Right atrium auricular region (tissue), 2 donors: ENCODE measurements at regions not wholly inside any gene's neighbourhood (a gene's known extent, or its start where the extent isn't known, plus 50 kb on each side); places are given as distances from the start of the nearest gene placed in this dataset.

Experiments used
- DNase-seq: peaks from one replicate; pipeline ENCODE4 v3.0.0-alpha.2; 2019; ENCODE audit warnings: low spot score
- H3K27ac ChIP-seq, 2 donors: fragments of 200-600 bp; sonication (generic); 1 replicate in 1 of 2; 2 replicates in 1 of 2; pipeline ENCODE4 v1.5.1; 2016 to 2019
- H3K27me3 ChIP-seq, 2 donors: fragments of 200-600 bp; sonication (generic); one replicate each; pipeline versions ENCODE4 v1.5.1 to v1.6.0; 2017 to 2019
- H3K36me3 ChIP-seq: fragments of 200-600 bp; sonication (generic); one replicate; pipeline ENCODE4 v1.5.1; 2016
- H3K4me1 ChIP-seq, 2 donors: fragments of 200-600 bp; sonication (generic); one replicate each; pipeline versions ENCODE4 v1.5.1 to v1.6.0; 2017 to 2019
- H3K4me3 ChIP-seq, 2 donors: fragments of 200-600 bp; sonication (generic); 1 replicate in 1 of 2; 2 replicates in 1 of 2; pipeline ENCODE4 v1.5.1; 2017 to 2019; ENCODE audit warnings: mild to moderate bottlenecking in 1 of 2, moderate library complexity in 1 of 2
- H3K9me3 ChIP-seq, 2 donors: fragments of 200-600 bp; sonication (generic); one replicate each; pipeline ENCODE4 v1.5.1; 2019
- CTCF ChIP-seq, 2 donors: fragments of 200-600 bp; sonication (generic); IDR thresholded peaks; one replicate each; pipeline ENCODE4 v1.5.1; 2019; ENCODE audit warnings: antibody characterized with exemption in 2 of 2

DNA sequence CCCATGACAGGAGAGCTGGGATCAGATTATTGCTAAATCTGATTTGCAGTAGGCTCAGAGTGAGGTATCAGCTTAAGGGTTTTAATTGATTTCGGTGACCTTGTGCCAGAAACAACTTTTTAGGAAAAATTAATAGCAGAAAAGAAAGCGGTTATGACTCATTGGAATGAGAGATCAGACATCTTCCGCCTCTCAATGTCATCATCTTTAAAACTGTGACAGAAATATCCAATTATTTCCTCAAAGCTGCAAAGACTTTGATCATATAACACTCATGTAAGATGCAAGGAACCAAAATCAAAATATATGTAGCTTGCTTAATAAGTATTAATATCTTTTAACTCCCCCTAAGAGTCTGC, 190.1 kb upstream of the FOXF1 start:
- Histone ChIP-seq H3K4me1 (no peaks in the 10 kb centered on the region), H3K9me3 (peaks cover 0 to 5% of the 10 kb centered on the region in 2 donors), H3K36me3 (no peaks in the 10 kb centered on the region), H3K27ac (no peak overlapping the region), H3K4me3 (no peak overlapping the region), H3K27me3 (no peaks in the 10 kb centered on the region)
- no peak for TF ChIP-seq CTCF (IDR thresholded peaks at IDR 0.05)
- no peak for DNase-seq

DNA sequence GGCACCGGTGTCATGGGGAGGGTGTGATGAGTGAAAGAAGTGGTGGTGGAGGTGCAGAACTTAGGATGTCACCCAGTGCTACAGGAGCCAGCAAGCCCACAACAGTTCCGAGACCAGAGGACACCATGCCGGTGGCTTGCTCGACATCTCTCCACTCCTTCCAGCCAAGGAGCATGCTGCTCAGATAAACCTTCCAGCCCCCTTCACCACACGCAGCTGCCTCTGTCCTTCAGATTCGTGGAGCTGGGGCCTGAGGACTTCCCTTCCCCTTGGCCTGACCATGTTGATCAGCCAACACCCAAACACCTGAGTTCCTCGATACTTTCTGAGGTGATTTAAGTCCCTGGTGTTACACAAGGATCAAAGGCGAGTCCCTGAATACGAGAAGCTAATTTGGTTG, 188.8 kb upstream of the FOXF1 start:
- Histone ChIP-seq H3K4me3 (no peak overlapping the region), H3K27me3 (no peaks in the 10 kb centered on the region), H3K9me3 (peaks cover 0 to 11% of the 10 kb centered on the region in 2 donors), H3K27ac (no peak overlapping the region), H3K36me3 (no peaks in the 10 kb centered on the region), H3K4me1 (no peaks in the 10 kb centered on the region)
- no peak for TF ChIP-seq CTCF (IDR thresholded peaks at IDR 0.05)
- DNase-seq, result no peak

DNA sequence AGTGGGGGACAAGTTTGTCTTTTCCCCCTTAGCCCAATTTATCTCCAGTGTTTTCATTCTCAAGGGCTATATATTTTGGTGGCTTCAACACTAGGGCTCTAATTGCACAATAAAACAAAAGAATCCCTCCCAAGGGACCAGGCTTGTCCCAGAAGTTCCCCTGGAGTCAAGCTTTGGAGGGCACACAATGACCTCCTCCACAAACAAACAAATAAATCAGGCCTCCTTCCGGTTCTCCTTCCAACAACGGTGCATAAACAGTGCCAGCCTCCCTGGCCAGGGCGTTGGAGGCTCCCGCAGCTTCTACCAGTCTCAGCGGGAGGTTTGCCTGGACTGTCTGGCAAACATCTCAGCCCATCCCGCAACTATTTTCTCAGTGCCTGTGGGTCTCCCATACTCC, 188.0 kb upstream of the FOXF1 start:
- Histone ChIP-seq H3K4me3 (no peak overlapping the region), H3K27ac (no peak overlapping the region), H3K27me3 (no peaks in the 10 kb centered on the region), H3K36me3 (no peaks in the 10 kb centered on the region), H3K9me3 (peaks cover 0 to 11% of the 10 kb centered on the region in 2 donors), H3K4me1 (no peaks in the 10 kb centered on the region)
- no peak for TF ChIP-seq CTCF (IDR thresholded peaks at IDR 0.05)
- no peak for DNase-seq

GRCh38 chr16:86322806-86323205, 187.5 kb upstream of the FOXF1 start:
- H3K36me3 ChIP-seq, result no peaks in the 10 kb centered on the region
- H3K4me3 ChIP-seq, result no peak overlapping the region
- TF ChIP-seq CTCF (IDR thresholded peaks at IDR 0.05), result no peak
- H3K9me3 ChIP-seq, result peaks cover 0 to 11% of the 10 kb centered on the region in 2 donors
- H3K4me1 ChIP-seq, result no peaks in the 10 kb centered on the region
- DNase-seq, result no peak
- H3K27me3 ChIP-seq, result no peaks in the 10 kb centered on the region
- no peak overlapping the region for H3K27ac ChIP-seq

DNA sequence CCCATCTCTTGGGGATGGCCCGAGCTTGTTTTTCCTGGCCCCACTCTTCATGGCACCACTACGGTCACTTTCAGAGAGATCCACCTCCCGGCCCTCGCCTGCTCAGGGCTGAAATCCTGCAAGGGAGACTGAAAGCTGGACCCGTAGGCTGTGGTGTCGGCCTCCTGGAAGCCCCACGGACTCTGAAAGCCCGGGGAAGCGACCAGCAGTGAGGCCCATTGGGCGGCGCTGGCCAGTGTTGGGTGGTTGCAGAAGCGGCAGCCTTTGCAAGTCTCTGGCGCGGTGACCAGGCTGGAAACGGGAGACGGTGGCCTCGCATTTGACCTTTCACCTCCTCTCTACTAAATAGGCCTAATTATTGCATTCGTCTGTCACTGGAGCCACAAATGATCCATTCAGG, 186.0 kb upstream of the FOXF1 start:
- no peaks in the 10 kb centered on the region for H3K4me1 ChIP-seq
- H3K27ac ChIP-seq, result no peak overlapping the region
- H3K4me3 ChIP-seq, result no peak overlapping the region
- TF ChIP-seq CTCF (IDR thresholded peaks at IDR 0.05), result no peak
- H3K36me3 ChIP-seq, result no peaks in the 10 kb centered on the region
- no peaks in the 10 kb centered on the region for H3K27me3 ChIP-seq
- no peak for DNase-seq
- peaks cover 0 to 11% of the 10 kb centered on the region in 2 donors for H3K9me3 ChIP-seq

- TF ChIP-seq CTCF (IDR thresholded peaks at IDR 0.05), result no peak
- Histone ChIP-seq H3K27me3 (no peaks in the 10 kb centered on the region), H3K9me3 (peaks cover 0 to 11% of the 10 kb centered on the region in 2 donors), H3K27ac (no peak overlapping the region), H3K4me3 (no peak overlapping the region), H3K4me1 (no peaks in the 10 kb centered on the region), H3K36me3 (no peaks in the 10 kb centered on the region)
- no peak for DNase-seq
Measured at GRCh38 chr16:86325360-86325759, 185.0 kb upstream of the FOXF1 start.
